Ascending aorta (tissue), 2 donors: ENCODE measurements at regions not wholly inside any gene's neighbourhood (a gene's known extent, or its start where the extent isn't known, plus 50 kb on each side); places are given as distances from the start of the nearest gene placed in this dataset.

Experiments used
- DNase-seq, 2 donors: peaks; one replicate each; pipeline ENCODE4 v3.0.0-alpha.2; 2019; ENCODE audit warnings: low spot score in 2 of 2
- H3K27ac ChIP-seq, 2 donors: fragments of 200-600 bp; sonication (generic); one replicate each; pipeline ENCODE4 v1.5.1; 2016 to 2017; ENCODE audit warnings: mild to moderate bottlenecking in 1 of 2
- H3K27me3 ChIP-seq: fragments of 200-600 bp; sonication (generic); one replicate; pipeline ENCODE4 v1.5.1; 2017
- H3K36me3 ChIP-seq, 2 donors: fragments of 200-600 bp; sonication (generic); one replicate each; pipeline ENCODE4 v1.5.1; 2016
- H3K4me1 ChIP-seq, 2 donors: fragments of 200-600 bp; sonication (generic); one replicate each; pipeline ENCODE4 v1.5.1; 2016 to 2017; ENCODE audit warnings: mild to moderate bottlenecking in 1 of 2
- H3K4me3 ChIP-seq, 2 donors: fragments of 200-600 bp; sonication (generic); one replicate each; pipeline ENCODE4 v1.5.1; 2016 to 2017; ENCODE audit warnings: mild to moderate bottlenecking in 1 of 2
- H3K9me3 ChIP-seq, 2 donors: fragments of 200-600 bp; sonication (generic); one replicate each; pipeline ENCODE4 v1.5.1; 2016
- intact Hi-C: fragments of 100-400 bp; cut with DNase I; formaldehyde crosslinking; loops from one replicate; pipeline ENCODE4 v1.15.1; 2023
- TF ChIP-seq, protein P1 (sequence below), 3 experiments: fragments of 200-600 bp in 2 of 3; fragments of 450-650 bp in 1 of 3; sonication (generic) in 2 of 3; IDR thresholded peaks; one replicate each; pipeline ENCODE4 v1.5.1; 2016 to 2019; ENCODE audit warnings: antibody characterized with exemption in 3 of 3, mild to moderate bottlenecking in 1 of 3, moderate library complexity in 1 of 3

DNA sequence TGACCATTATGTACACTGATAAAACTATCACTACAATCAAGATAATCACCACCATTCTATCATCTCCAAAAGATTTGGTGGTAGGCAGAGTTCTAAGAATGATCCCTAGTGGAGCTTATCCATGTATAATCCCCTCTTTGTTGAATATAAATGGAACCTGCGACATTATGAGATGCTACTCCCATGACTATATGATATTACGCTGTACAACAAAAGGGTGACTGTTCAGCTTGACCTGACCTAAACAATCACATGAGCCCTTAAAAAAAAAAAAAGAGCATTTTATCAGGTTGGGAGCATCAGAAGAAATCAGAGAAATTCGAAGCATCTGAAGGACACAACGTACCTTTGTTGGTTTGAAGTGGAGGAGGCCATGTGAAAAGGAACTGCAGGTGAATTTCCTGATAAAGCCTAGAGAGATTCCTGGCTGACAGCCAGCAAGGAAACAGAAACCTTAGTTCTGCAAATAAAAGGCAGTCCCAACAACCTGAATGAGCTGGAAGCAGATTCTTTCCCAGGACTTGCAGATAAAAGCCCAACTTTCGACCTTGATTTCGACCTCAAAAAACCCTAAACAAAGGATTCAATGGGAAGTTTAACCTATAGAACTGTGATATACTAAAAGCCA is 270.7 kb downstream of the ADRA2A start:
- H3K27ac ChIP-seq: no peak overlapping the region
- H3K9me3 ChIP-seq: no peaks in the 10 kb centered on the region
- TF ChIP-seq, protein P1, sequence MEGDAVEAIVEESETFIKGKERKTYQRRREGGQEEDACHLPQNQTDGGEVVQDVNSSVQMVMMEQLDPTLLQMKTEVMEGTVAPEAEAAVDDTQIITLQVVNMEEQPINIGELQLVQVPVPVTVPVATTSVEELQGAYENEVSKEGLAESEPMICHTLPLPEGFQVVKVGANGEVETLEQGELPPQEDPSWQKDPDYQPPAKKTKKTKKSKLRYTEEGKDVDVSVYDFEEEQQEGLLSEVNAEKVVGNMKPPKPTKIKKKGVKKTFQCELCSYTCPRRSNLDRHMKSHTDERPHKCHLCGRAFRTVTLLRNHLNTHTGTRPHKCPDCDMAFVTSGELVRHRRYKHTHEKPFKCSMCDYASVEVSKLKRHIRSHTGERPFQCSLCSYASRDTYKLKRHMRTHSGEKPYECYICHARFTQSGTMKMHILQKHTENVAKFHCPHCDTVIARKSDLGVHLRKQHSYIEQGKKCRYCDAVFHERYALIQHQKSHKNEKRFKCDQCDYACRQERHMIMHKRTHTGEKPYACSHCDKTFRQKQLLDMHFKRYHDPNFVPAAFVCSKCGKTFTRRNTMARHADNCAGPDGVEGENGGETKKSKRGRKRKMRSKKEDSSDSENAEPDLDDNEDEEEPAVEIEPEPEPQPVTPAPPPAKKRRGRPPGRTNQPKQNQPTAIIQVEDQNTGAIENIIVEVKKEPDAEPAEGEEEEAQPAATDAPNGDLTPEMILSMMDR (IDR thresholded peaks at IDR 0.05): no peak
- no peak for DNase-seq
- H3K36me3 ChIP-seq: no peaks in the 10 kb centered on the region
- H3K4me1 ChIP-seq: no peaks in the 10 kb centered on the region
- H3K27me3 ChIP-seq: no peaks in the 10 kb centered on the region
- no peak overlapping the region for H3K4me3 ChIP-seq
- intact Hi-C loops: no loop called here

DNA sequence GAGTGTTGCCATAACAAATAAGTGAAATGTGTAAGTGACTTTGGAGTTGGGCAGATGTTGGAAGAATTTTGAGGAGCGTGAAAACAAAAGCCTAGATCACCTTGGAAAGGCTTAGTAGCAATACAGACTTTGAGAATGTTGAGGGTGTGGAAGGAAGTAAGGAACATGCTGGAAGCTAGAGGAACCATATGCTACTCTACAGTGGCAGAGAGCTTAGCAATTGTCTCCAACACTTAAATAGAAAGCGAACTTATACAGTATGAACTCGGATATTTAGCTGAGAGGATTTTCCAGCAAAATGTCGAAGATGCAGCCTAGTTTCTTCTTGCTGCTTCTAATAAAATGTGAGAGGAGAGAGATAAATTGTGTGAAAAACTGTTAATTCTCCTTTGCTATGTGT is 271.2 kb downstream of the ADRA2A start:
- DNase-seq: no peak
- Histone ChIP-seq H3K4me1 (no peaks in the 10 kb centered on the region), H3K9me3 (no peaks in the 10 kb centered on the region), H3K4me3 (no peak overlapping the region), H3K36me3 (no peaks in the 10 kb centered on the region), H3K27me3 (no peaks in the 10 kb centered on the region), H3K27ac (no peak overlapping the region)
- TF ChIP-seq, protein P1 (IDR thresholded peaks at IDR 0.05): no peak
- intact Hi-C loops: no loop called here

DNA sequence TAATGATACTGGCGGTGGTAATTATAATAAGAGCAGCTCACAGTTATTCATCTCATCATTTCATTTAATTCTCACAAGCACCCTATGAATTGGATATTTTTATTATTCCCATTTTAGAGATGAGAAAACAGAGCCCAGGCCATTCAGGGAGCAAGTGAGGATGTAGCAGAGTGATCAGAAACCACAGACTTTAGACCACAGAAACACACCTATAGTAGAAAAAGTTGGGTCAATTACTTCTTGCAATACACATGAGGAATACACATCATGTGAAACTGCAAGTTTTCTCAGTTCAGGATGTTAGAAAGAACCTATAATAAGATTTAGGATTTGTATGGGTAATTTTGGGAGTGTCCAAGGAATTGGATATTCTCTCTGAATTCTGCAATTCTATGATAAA is 278.0 kb downstream of the ADRA2A start:
- Histone ChIP-seq H3K36me3 (no peaks in the 10 kb centered on the region), H3K4me3 (no peak overlapping the region), H3K27ac (no peak overlapping the region)

DNA sequence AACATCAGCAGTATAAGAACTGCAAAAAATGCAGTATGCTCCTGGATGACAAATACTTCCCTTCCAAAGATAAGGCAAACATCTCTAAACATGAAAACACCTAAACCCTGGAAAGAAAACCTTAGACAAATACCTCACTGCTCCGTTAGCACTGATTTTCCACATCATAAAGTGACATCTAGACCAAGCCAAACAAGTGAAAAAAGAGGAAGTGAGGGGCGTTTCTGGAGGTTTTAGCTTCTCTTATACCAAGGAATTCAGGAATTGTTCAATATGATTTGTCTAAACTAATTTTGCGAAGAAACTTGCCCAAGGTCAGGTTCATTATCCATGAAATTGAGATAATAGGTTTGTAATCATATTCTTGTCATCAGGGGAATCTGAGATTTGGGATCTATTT is 279.7 kb downstream of the ADRA2A start:
- no peaks in the 10 kb centered on the region for H3K9me3 ChIP-seq
- no peak for DNase-seq
- H3K27ac ChIP-seq: no peak overlapping the region
- intact Hi-C loops: no loop called here
- H3K4me1 ChIP-seq: no peaks in the 10 kb centered on the region
- no peaks in the 10 kb centered on the region for H3K27me3 ChIP-seq
- H3K36me3 ChIP-seq: no peaks in the 10 kb centered on the region
- no peak overlapping the region for H3K4me3 ChIP-seq
- TF ChIP-seq, protein P1 (IDR thresholded peaks at IDR 0.05): no peak

More for the DNA sequence above, 278.0 kb downstream of the ADRA2A start:
- Histone ChIP-seq H3K4me1 (no peaks in the 10 kb centered on the region), H3K9me3 (no peaks in the 10 kb centered on the region), H3K27me3 (no peaks in the 10 kb centered on the region)
- intact Hi-C loops: no loop called here
- no peak for DNase-seq
- TF ChIP-seq, protein P1 (IDR thresholded peaks at IDR 0.05): no peak

DNA sequence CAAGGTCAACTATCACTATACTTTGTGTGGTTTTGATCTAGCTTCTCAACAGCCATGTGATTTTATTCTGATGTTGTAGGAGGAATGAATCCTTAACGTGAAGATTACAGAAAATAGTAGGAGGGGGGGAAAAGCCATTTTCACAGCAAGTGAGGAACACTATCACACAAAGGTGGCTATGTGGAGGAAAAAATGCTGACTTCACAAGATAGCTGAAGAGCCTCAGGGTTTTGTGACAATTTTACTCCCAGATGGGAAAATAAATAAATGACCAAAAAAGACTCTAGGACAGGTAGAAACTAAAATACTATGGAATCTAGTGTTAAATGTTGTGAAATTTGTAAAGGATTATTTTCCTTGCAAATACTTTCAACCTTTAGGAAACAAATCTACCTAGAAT is 281.0 kb downstream of the ADRA2A start:
- no peak for DNase-seq
- H3K27me3 ChIP-seq: no peaks in the 10 kb centered on the region
- TF ChIP-seq, protein P1 (IDR thresholded peaks at IDR 0.05): no peak
- no peaks in the 10 kb centered on the region for H3K9me3 ChIP-seq
- H3K36me3 ChIP-seq: no peaks in the 10 kb centered on the region
- H3K4me3 ChIP-seq: no peak overlapping the region
- no peaks in the 10 kb centered on the region for H3K4me1 ChIP-seq
- no peak overlapping the region for H3K27ac ChIP-seq
- intact Hi-C loops: no loop called here
